HG02588 (cell line): ENCODE measurements at regions not wholly inside any gene's neighbourhood (a gene's known extent, or its start where the extent isn't known, plus 50 kb on each side); places are given as distances from the start of the nearest gene placed in this dataset.

Source experiments
- ATAC-seq: cut with Tn5 transposase; IDR thresholded peaks from one replicate; pipeline ENCODE4 v1.9.1; 2021; ENCODE audit warnings: mild to moderate bottlenecking, moderate library complexity; ENCODE audit not compliant: unreplicated experiment

GRCh38 chr9:84173961-84174360, 166.6 kb downstream of the SLC28A3 start:
- no peak for ATAC-seq

DNA sequence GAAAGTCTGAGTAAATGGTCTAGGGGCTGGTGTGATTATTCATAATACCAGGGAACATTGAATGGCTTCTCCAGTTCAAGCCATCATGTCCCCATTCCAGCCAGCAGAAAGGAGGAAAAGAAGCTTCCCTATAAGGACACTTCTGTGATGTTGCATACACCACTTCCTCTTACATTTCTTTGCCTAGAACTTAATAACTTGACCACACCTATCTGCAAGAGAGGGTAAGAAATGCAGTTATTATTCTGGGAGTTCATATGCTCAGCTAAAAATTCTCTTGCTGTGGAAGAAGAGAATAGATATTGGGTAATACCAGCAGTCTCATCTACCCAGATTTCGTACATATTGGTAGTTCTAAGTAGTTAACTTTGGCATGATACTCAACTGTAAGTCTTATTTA, 166.1 kb downstream of the SLC28A3 start:
- no peak for ATAC-seq

DNA sequence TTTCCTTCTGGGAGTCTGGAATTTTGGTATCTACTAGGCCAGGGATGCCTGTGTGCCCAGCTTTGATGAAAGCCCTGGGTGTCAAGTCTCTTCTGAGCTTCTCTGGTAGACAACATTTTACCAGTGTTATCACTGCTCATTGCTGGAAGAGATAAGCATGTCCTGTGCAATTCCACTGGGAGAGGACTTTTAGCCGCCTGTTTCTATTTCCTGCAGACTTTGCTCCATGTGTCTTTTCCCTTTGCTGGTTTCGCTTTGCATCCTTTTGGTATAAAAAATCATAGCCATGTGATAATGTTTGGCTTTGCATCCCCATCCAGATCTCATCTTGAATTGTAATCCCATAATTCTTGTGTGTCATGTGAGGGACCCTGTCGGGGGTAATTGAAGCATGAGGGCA, 163.2 kb downstream of the SLC28A3 start:
- ATAC-seq: no peak

DNA sequence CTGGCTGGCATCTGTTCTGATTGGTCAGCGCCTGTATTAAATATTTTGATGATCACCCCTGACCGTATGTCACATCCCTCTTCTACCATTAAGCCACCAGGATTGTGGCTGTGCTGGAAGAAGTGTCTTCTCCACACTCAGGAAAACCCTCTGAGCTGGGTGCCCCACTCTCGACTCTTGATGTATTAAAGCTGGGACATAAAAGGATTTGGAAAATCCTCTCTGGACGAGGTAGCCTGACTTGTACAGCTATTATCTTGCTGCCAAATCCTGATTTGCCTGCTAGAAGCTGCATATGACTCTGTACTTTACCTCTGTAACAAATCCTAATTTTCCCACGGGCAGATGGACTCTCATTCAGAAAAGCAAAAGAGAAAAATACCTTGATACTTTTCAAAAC, 161.0 kb downstream of the SLC28A3 start:
- ATAC-seq: no peak

DNA sequence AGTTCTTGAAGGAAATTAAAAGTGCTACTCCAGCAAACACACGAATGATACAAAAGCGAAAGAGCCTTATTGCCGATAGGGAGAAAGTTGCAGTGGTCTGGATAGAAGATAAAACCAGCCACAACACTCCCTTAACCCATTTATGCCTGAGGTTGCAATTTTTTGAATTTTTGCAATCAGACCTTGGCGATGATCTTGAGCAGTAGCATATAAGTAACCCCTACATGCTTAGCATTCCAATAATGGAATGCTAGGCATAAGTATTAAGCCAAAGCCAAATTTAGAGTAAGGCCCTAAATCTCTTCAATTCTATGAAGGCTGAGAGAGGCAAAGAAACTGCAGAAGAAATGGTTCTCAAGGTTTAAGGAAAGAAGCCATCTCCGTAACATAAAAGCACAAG, 153.5 kb downstream of the SLC28A3 start:
- ATAC-seq: no peak

DNA sequence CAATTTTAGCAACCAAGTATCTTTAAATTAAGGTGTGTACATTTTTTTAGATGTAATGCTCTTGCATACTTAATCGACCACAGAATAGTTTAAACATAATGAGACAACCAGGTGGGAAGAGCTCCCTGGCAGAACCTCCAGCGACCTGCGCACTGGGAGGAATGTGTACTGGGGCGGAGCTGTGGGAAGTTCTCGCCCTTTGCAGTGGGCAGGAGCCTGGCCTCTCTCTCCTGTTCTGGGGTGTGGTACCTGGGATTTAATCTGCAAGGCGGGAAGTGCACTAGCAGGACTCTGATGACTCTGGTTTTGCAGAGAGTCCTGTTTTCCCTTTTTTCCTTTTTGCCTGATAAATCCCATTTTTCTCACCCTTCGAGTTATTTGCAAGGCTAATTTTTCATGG, 150.7 kb downstream of the SLC28A3 start:
- ATAC-seq: no peak

GRCh38 chr9:84190411-84190810, 150.1 kb downstream of the SLC28A3 start:
- ATAC-seq: no peak

- ATAC-seq: no peak
Measured at GRCh38 chr9:84206801-84207370, 133.7 kb downstream of the SLC28A3 start.

GRCh38 chr9:84207491-84207951, 133.0 kb downstream of the SLC28A3 start:
- no peak for ATAC-seq

DNA sequence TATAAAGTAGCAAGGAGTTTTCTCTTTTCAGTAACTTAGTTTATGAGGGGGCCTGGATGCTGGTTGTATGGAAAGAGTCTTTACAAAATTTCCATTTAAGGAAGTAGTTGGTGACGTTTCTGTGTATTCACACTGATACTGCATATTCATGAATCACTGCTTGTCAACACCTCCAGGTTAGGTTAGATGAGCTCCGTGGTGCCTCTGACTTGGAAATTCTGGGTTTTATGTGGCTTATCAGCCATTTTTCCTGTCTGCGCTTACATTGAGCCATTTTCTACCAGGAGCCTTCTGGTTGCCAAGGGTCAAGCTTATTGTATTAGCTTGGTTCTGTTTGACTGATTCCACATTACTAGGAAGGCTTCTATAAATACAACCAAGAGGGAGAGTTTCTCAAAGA, 128.3 kb downstream of the SLC28A3 start:
- no peak for ATAC-seq

GRCh38 chr9:84212982-84213381, 127.6 kb downstream of the SLC28A3 start:
- ATAC-seq: no peak

DNA sequence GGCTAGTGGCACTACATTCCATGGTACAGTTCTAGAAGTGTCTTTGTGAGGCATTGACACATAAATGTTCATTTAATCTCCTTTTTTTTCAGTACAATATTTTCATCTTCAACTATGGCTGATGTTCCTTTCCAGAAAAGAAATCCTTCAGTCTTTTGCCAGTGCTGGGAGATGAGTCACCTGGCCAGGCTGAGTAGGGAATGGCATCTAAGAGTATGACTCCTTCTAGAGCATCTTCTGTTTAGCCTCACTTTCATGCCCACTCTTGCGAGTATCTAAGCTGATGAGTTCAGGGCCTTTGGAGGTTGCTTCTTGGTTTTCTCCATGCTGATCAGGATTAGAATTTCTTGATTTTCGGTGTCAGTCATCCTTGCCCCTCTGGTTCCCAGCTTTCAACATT, 124.4 kb downstream of the SLC28A3 start:
- no peak for ATAC-seq

DNA sequence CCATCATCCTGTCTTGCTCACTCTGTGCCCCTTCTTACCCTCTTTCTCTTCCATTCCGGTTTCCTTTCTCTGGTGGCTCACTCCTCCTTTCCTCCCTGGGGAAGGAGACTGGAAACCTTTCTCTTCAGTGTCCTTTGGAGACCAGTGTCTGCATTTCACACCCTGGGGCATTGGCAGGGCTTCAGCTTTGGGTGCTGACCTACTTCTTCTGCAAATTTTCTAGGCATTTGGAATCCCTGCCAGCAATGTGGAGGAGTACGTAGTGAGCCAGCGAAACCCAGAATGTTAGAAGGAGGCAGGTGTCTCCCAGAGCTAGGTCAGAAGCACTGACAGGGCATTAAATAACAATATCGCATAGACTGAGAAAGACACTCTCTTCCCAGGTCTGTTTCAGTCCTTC, 122.2 kb downstream of the SLC28A3 start:
- no peak for ATAC-seq

DNA sequence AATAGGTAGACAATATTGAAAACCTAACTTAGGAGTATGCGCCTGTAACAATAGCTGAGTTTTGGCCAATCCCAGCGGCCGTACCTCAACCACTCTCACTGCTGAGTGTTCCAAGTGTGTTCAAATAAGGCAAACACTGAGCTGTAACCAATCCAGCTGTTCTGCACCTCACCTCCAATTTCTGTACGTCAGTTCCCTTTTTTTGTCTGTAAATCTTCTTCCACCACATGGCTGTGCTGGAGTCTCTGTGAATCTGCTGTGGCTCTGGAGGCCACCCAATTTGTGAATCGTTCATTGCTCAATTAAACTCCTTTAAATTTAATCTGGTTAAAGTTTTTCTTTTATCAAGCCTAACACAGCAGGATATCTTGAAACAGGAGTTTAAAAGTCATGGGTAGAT, 116.3 kb downstream of the SLC28A3 start:
- ATAC-seq: no peak
